Muscle layer of colon (tissue), 2 donors: ENCODE measurements at regions not wholly inside any gene's neighbourhood (a gene's known extent, or its start where the extent isn't known, plus 50 kb on each side); places are given as distances from the start of the nearest gene placed in this dataset.

ENCODE experiments used
- H3K27ac ChIP-seq: one replicate; pipeline ENCODE4 v1.7.0; 2013; ENCODE audit warnings: low read depth, mild to moderate bottlenecking, low read length, moderate library complexity
- H3K27me3 ChIP-seq, 2 donors: one replicate each; pipeline ENCODE4 v1.7.0; 2013; ENCODE audit warnings: low read length in 2 of 2, mild to moderate bottlenecking in 2 of 2; ENCODE audit not compliant: insufficient read depth in 2 of 2, control insufficient read depth in 1 of 2
- H3K36me3 ChIP-seq: one replicate; pipeline ENCODE4 v1.7.0; 2013; ENCODE audit warnings: mild to moderate bottlenecking, low read length; ENCODE audit not compliant: insufficient read depth
- H3K4me1 ChIP-seq: one replicate; pipeline ENCODE4 v1.7.0; 2013; ENCODE audit warnings: mild to moderate bottlenecking, low read length; ENCODE audit not compliant: insufficient read depth
- H3K4me3 ChIP-seq, 2 donors: one replicate each; pipeline ENCODE4 v1.7.0; 2013; ENCODE audit warnings: low read length in 2 of 2, low read depth in 1 of 2, mild to moderate bottlenecking in 1 of 2, moderate library complexity in 1 of 2
- H3K9ac ChIP-seq: one replicate; pipeline ENCODE4 v1.7.0; 2013; ENCODE audit warnings: low read length
- H3K9me3 ChIP-seq: one replicate; pipeline ENCODE4 v1.7.0; 2013; ENCODE audit warnings: mild to moderate bottlenecking, low read length
- donor health status: abdominal sarcoma.
- donor health status: Adenocarcinoma of cecum.

DNA sequence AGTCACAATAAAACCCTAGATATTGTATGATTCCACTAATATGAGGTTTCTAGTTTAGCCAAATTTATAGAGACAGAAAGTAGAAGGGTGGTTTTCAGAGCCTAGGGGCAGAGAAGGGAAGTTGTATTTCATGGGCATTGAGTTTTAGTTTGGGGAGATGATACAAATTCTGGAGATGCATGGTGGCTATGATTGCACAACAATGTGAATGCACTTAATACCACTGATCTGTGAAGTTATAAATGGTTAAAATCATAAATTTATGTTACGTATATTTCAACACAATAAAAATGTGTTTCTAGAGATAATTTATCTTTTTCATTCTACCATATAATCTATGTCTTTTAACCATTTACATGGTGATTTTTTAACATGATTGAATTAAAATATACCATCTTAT is 779.3 kb upstream of the BRINP3 start:
- no peaks in the 10 kb centered on the region for H3K27me3 ChIP-seq
- no peaks in the 10 kb centered on the region for H3K36me3 ChIP-seq
- H3K4me1 ChIP-seq = no peaks in the 10 kb centered on the region
- no peak overlapping the region for H3K9ac ChIP-seq
- H3K27ac ChIP-seq = no peak overlapping the region
- no peak overlapping the region for H3K4me3 ChIP-seq
- no peaks in the 10 kb centered on the region for H3K9me3 ChIP-seq

DNA sequence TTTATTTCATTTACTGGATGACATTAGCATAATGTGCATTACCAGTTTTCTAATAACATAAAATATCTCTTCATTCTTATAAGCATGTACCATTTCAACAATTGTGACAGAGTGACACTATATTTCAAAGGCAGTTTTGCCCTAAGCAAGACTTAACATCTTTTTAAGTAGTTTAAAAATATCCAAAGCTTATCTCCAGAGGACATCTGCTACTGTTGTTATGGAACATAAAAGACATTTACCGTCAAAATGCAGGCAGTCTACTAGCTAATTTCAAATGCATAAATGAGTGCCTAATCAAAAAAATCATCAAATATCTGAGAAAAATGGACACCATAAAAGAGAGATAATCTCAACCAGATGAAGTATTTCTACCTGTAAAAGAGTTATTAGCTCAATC is 782.4 kb upstream of the BRINP3 start:
- no peaks in the 10 kb centered on the region for H3K27me3 ChIP-seq
- no peak overlapping the region for H3K4me3 ChIP-seq
- no peaks in the 10 kb centered on the region for H3K9me3 ChIP-seq
- H3K27ac ChIP-seq = no peak overlapping the region
- no peak overlapping the region for H3K9ac ChIP-seq
- H3K36me3 ChIP-seq = no peaks in the 10 kb centered on the region
- no peaks in the 10 kb centered on the region for H3K4me1 ChIP-seq

DNA sequence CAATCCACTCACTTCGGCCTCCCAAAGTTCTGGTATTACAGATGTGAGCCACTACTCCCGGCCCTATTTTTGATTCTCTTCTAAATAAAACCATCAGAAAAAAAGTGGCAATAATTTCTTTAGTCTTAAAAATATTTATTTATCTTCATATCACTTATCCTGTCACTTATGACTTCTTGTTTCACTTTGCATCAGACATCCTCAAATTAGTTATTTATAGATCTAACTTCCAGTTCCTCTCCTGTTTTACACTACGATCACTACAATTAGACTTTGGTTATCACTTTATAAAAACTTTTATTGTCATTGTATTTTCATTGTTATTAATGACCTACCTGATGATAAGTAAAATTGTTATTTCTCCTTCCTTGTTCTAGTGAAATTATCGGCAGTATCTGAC is 783.4 kb upstream of the BRINP3 start:
- no peaks in the 10 kb centered on the region for H3K4me1 ChIP-seq
- no peak overlapping the region for H3K27ac ChIP-seq
- H3K9me3 ChIP-seq = no peaks in the 10 kb centered on the region
- H3K36me3 ChIP-seq = no peaks in the 10 kb centered on the region
- no peak overlapping the region for H3K9ac ChIP-seq
- H3K27me3 ChIP-seq = no peaks in the 10 kb centered on the region
- no peak overlapping the region for H3K4me3 ChIP-seq

DNA sequence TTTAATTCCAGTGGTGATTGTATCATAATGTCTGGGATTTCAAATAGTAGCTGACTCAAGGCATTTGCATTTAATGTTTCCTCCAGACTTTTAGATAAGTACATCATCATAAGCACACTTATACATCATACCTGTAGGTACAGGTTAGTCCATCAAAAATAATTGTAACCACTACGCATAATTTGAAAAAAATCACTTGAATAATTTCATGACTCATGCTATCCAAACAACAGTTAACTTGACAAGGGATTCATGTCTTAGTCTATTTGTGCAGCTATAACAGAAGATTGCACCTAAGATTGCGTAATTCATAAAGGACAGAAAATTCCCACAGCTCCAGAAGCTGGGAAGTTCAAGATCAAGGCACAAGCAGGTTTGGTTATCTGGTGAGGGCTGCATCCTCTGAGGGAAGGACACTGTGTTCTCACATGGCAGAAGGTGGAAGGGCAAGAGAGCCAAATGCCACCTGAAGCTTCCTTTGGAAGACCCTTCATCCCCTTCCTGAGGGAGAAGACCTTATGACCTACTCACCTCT is 801.7 kb upstream of the BRINP3 start:
- no peak overlapping the region for H3K4me3 ChIP-seq
- H3K36me3 ChIP-seq = no peaks in the 10 kb centered on the region
- no peak overlapping the region for H3K9ac ChIP-seq
- no peaks in the 10 kb centered on the region for H3K27me3 ChIP-seq
- H3K9me3 ChIP-seq = no peaks in the 10 kb centered on the region
- H3K27ac ChIP-seq = no peak overlapping the region
- H3K4me1 ChIP-seq = no peaks in the 10 kb centered on the region

DNA sequence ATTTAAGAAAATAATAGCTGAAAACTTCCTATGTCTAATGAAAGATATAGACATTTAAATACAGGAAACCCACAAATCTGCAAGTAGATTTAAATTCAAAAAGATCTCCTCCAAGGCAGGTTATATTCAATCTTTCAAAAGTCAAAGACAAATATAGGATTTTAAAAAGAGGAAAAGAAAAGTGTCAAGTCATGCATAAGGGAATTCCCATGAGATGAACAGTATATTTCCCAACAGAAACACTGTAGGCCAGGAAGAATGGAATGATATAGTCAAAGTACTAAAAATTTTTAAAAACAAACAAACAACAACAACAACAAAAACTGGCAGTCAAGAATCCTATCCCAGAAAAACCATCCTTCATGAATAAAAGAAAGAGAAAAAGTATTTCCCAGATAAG is 806.5 kb upstream of the BRINP3 start:
- no peaks in the 10 kb centered on the region for H3K9me3 ChIP-seq
- no peak overlapping the region for H3K4me3 ChIP-seq
- no peak overlapping the region for H3K27ac ChIP-seq
- no peak overlapping the region for H3K9ac ChIP-seq
- no peaks in the 10 kb centered on the region for H3K27me3 ChIP-seq
- H3K4me1 ChIP-seq = no peaks in the 10 kb centered on the region
- H3K36me3 ChIP-seq = no peaks in the 10 kb centered on the region

DNA sequence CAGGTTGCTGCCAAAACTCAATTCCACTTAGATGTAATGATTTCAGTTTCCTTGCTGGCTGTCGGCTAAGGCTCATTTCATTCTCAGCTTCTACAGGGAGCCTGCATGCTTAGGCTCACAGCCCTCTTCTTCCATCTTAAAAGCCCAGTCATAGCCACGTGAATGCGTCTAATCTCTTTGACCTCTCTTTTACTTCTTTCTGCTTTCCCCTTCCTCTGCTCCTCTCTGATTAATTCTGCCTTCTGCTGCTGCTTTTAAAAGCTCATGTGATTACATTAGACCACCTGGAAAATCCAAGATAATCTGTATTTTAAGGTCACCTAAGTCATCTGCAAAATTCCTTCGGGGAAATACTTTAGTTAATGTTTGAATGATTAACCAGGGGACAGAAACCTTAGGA is 812.8 kb upstream of the BRINP3 start:
- no peak overlapping the region for H3K9ac ChIP-seq
- H3K9me3 ChIP-seq = no peaks in the 10 kb centered on the region
- H3K27me3 ChIP-seq = no peaks in the 10 kb centered on the region
- no peak overlapping the region for H3K4me3 ChIP-seq
- H3K4me1 ChIP-seq = no peaks in the 10 kb centered on the region
- no peak overlapping the region for H3K27ac ChIP-seq
- H3K36me3 ChIP-seq = no peaks in the 10 kb centered on the region

DNA sequence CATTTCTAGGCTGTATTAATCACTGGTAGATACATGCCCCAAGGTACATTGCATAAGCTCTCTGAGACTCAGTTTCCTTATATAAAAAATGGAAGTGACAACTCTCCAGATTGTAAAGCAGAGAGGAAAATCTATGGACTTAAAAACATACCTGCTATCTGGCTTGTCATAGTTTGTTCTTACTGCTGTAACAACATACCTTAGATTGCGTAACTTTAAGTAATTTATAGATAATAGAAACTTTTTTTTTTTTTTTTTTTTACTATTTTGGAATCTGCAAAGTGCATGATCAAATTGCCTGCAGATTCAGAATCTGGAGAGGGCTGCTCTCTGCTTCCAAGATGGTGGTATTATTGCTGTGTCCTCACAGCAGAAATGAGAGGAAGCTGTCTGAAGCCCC is 827.7 kb upstream of the BRINP3 start:
- H3K9ac ChIP-seq = no peak overlapping the region
- no peaks in the 10 kb centered on the region for H3K9me3 ChIP-seq
- H3K27ac ChIP-seq = no peak overlapping the region
- no peaks in the 10 kb centered on the region for H3K27me3 ChIP-seq
- no peaks in the 10 kb centered on the region for H3K4me1 ChIP-seq
- no peaks in the 10 kb centered on the region for H3K36me3 ChIP-seq
- no peak overlapping the region for H3K4me3 ChIP-seq

DNA sequence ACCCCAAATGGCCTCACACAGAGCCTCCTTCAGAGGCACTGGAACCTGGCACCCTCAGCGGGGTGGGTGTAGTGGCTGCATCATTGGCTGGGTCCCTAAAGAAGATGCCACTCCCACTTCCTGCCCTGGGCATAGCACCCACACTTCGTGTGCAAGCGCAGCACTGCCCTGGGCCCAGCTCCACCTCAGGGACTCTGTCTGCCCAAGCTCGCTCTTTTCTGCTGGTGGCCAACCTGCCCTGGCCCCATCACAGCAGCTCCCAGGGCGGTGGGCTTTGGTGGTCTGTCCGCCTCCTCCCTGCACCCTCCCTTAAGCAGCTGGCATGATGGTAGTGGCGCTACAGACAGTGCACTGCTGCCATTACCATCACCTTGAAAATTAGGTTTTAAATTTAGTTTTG is 829.3 kb upstream of the BRINP3 start:
- no peak overlapping the region for H3K4me3 ChIP-seq
- H3K9ac ChIP-seq = no peak overlapping the region
- H3K4me1 ChIP-seq = no peaks in the 10 kb centered on the region
- no peak overlapping the region for H3K27ac ChIP-seq
- H3K27me3 ChIP-seq = no peaks in the 10 kb centered on the region
- no peaks in the 10 kb centered on the region for H3K9me3 ChIP-seq
- no peaks in the 10 kb centered on the region for H3K36me3 ChIP-seq

DNA sequence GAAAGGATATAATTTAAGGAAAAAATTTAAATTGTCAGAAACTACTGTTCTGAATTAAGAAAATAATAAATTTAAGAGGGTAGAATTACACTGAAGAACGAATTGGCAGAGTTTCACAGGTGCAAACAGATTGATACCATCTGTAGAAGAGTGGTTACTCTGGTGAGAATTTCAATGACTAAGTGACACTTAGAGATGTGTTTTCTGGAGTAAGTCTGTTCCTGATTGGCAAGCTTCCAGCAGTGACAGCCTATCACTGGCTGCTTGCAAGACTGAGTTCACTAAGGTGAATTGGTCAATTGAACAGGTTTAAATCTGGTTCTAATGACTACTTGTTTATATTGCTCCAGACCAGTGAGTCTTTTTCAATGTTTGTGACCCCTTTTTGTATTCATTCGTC is 838.2 kb upstream of the RGS18 start:
- Histone ChIP-seq H3K4me1 (no peaks in the 10 kb centered on the region), H3K27ac (no peak overlapping the region), H3K27me3 (no peaks in the 10 kb centered on the region)

DNA sequence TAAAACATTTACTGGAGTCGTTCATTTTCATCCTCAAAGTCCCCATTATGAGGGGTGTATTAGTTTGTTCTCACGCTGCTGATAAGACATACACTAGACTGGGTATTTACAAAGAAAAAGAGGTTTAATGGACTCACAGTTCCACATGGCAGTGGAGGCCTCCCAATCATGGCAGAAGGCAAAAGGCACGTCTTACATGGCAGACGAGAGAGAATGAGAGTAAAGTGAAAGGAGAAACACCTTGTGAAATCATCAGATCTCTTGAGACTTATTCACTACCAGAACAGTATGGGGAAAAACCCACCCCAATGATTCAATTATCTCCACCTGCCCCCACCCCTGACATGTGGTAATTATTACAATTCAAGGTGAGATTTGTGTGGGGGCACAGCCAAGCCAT is 830.4 kb upstream of the RGS18 start:
- Histone ChIP-seq H3K9me3 (no peaks in the 10 kb centered on the region), H3K27me3 (no peaks in the 10 kb centered on the region), H3K36me3 (no peaks in the 10 kb centered on the region), H3K9ac (no peak overlapping the region), H3K4me1 (no peaks in the 10 kb centered on the region), H3K27ac (no peak overlapping the region), H3K4me3 (no peak overlapping the region)

More for the DNA sequence above, 838.2 kb upstream of the RGS18 start:
- H3K4me3 ChIP-seq = no peak overlapping the region
- no peaks in the 10 kb centered on the region for H3K36me3 ChIP-seq
- no peak overlapping the region for H3K9ac ChIP-seq
- no peaks in the 10 kb centered on the region for H3K9me3 ChIP-seq

DNA sequence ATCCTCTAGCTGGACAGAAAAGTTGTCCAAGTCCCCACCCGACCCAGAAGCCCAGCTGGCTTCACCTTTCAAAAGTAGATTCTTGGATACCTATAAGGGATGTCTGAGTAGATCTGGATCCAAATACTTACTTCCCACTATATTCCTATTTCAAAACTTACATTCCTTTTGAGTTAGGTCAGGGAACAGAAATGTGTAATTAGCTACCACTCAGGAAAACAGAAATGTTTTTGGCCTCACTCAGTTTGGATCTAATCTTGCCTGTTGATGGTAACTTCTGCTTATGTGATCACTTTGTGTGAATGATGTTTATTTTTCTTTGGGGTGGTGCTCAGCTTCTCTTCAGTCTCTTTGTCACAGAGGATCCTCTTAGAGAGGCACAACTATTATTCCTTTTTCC is 814.4 kb upstream of the RGS18 start:
- no peak overlapping the region for H3K27ac ChIP-seq
- H3K4me3 ChIP-seq = no peak overlapping the region
- no peaks in the 10 kb centered on the region for H3K27me3 ChIP-seq

DNA sequence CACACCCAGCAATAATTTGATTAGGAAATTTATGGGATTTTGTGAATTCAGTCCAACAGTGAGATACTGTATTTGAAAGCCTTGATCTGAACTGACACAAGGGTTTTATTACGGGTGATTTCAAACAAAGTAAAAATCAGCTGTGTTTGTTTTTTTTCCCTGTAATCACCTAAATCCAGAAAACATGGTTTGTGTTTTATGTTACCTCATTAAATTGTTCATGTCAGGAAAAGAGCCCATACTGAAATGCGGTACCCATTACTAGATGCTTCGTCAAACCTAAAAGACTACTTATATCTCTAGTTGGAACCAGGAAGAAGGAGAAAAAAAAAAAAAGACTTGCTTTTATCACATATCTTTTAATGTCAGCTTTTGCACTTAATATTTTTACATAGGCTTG is 811.9 kb upstream of the RGS18 start:
- H3K27ac ChIP-seq = no peak overlapping the region
- H3K9ac ChIP-seq = no peak overlapping the region

More for the DNA sequence above, 814.4 kb upstream of the RGS18 start:
- Histone ChIP-seq H3K36me3 (no peaks in the 10 kb centered on the region), H3K9me3 (peaks cover 4% of the 10 kb centered on the region), H3K9ac (no peak overlapping the region), H3K4me1 (no peaks in the 10 kb centered on the region)

More for the DNA sequence above, 811.9 kb upstream of the RGS18 start:
- peaks cover 4% of the 10 kb centered on the region for H3K9me3 ChIP-seq
- no peaks in the 10 kb centered on the region for H3K4me1 ChIP-seq
- H3K36me3 ChIP-seq = no peaks in the 10 kb centered on the region
- H3K4me3 ChIP-seq = no peak overlapping the region
- H3K27me3 ChIP-seq = no peaks in the 10 kb centered on the region
